ENCODE measurements at regions not wholly inside any gene's neighbourhood (a gene's known extent, or its start where the extent isn't known, plus 50 kb on each side); places are given as distances from the start of the nearest gene placed in this dataset.

DNA sequence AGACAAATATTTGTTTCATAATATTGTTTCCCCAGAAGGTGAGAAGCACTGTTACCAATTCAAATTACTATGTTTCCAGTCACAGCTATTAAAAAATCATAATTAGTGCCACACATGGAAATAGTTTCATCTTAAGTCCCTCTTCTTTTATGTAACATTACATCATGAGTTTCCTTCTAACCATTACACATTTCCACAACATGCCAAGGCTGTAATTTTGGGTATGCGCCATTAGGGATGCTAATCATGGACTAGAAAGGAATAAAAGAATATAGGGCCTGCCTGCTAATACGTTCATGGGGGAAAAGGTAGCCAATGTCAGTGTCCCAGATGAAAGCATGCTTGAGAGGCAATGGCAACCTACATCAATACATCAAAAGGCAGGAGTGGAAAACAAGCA, 142.5 kb upstream of the LPAR1 start:
- DNase-seq (ENCODE audit: low spot score): no peak
- Histone ChIP-seq H3K9ac (ENCODE audit: low read depth in 1 of 2, low read length in 2 of 2) (no peak overlapping the region), H3K4me3 (ENCODE audit: low read depth in 1 of 3, low read length in 3 of 3) (no peak overlapping the region), H3K9me3 (ENCODE audit: control insufficient read depth in 4 of 4, low read length in 3 of 4) (peaks cover 0 to 2% (median 0%) of the 10 kb centered on the region in 4 donors), H3K4me1 (ENCODE audit: control insufficient read depth in 4 of 4, insufficient read depth in 4 of 4, low read length in 3 of 4) (no peaks in the 10 kb centered on the region), H3K27me3 (ENCODE audit: control insufficient read depth in 4 of 4, insufficient read depth in 4 of 4, low read length in 3 of 4) (peaks cover 0 to 2% (median 0%) of the 10 kb centered on the region in 4 donors), H3K27ac (ENCODE audit: low read depth in 1 of 2, low read length in 2 of 2) (no peak overlapping the region), H3K36me3 (ENCODE audit: control insufficient read depth in 4 of 4, insufficient read depth in 3 of 4, low read depth in 1 of 4, low read length in 3 of 4) (no peaks in the 10 kb centered on the region)
- 69% methylated on average over 2 of the region's 2 CpGs for WGBS
- TF ChIP-seq HNF4A (conservative IDR thresholded peaks at IDR 0.05): no peak
- TF ChIP-seq SP1 (IDR thresholded peaks at IDR 0.05): no peak
- TF ChIP-seq, protein P1, sequence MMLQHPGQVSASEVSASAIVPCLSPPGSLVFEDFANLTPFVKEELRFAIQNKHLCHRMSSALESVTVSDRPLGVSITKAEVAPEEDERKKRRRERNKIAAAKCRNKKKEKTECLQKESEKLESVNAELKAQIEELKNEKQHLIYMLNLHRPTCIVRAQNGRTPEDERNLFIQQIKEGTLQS (IDR thresholded peaks at IDR 0.05): no peak
- TF ChIP-seq FOXA2 (IDR thresholded peaks at IDR 0.05): no peak
- TF ChIP-seq FOXA1 (IDR thresholded peaks at IDR 0.05): no peak
- no peak for TF ChIP-seq RAD21 (IDR thresholded peaks at IDR 0.05)
- no peak for TF ChIP-seq JUND (IDR thresholded peaks at IDR 0.05)
- TF ChIP-seq TAF1 (conservative IDR thresholded peaks at IDR 0.05): no peak
- TF ChIP-seq HNF4G (IDR thresholded peaks at IDR 0.05): no peak
- TF ChIP-seq NR2F2 (IDR thresholded peaks at IDR 0.05): no peak
- TF ChIP-seq, protein P2, sequence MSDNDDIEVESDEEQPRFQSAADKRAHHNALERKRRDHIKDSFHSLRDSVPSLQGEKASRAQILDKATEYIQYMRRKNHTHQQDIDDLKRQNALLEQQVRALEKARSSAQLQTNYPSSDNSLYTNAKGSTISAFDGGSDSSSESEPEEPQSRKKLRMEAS (IDR thresholded peaks at IDR 0.05): no peak
- TF ChIP-seq, protein P3, sequence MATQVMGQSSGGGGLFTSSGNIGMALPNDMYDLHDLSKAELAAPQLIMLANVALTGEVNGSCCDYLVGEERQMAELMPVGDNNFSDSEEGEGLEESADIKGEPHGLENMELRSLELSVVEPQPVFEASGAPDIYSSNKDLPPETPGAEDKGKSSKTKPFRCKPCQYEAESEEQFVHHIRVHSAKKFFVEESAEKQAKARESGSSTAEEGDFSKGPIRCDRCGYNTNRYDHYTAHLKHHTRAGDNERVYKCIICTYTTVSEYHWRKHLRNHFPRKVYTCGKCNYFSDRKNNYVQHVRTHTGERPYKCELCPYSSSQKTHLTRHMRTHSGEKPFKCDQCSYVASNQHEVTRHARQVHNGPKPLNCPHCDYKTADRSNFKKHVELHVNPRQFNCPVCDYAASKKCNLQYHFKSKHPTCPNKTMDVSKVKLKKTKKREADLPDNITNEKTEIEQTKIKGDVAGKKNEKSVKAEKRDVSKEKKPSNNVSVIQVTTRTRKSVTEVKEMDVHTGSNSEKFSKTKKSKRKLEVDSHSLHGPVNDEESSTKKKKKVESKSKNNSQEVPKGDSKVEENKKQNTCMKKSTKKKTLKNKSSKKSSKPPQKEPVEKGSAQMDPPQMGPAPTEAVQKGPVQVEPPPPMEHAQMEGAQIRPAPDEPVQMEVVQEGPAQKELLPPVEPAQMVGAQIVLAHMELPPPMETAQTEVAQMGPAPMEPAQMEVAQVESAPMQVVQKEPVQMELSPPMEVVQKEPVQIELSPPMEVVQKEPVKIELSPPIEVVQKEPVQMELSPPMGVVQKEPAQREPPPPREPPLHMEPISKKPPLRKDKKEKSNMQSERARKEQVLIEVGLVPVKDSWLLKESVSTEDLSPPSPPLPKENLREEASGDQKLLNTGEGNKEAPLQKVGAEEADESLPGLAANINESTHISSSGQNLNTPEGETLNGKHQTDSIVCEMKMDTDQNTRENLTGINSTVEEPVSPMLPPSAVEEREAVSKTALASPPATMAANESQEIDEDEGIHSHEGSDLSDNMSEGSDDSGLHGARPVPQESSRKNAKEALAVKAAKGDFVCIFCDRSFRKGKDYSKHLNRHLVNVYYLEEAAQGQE (IDR thresholded peaks at IDR 0.05): no peak
- no peak for TF ChIP-seq EGR1 (IDR thresholded peaks at IDR 0.05; ENCODE audit: low read depth in 2 of 2)
- TF ChIP-seq YY1 (IDR thresholded peaks at IDR 0.05): no peak
- TF ChIP-seq GABPA (IDR thresholded peaks at IDR 0.05 in 1 of 2, conservative IDR thresholded peaks at IDR 0.05 in 1 of 2): no peak
- no peak for TF ChIP-seq RXRA (IDR thresholded peaks at IDR 0.05)
- TF ChIP-seq, protein P4, sequence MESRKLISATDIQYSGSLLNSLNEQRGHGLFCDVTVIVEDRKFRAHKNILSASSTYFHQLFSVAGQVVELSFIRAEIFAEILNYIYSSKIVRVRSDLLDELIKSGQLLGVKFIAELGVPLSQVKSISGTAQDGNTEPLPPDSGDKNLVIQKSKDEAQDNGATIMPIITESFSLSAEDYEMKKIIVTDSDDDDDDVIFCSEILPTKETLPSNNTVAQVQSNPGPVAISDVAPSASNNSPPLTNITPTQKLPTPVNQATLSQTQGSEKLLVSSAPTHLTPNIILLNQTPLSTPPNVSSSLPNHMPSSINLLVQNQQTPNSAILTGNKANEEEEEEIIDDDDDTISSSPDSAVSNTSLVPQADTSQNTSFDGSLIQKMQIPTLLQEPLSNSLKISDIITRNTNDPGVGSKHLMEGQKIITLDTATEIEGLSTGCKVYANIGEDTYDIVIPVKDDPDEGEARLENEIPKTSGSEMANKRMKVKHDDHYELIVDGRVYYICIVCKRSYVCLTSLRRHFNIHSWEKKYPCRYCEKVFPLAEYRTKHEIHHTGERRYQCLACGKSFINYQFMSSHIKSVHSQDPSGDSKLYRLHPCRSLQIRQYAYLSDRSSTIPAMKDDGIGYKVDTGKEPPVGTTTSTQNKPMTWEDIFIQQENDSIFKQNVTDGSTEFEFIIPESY (IDR thresholded peaks at IDR 0.05): no peak
- TF ChIP-seq, protein P5, sequence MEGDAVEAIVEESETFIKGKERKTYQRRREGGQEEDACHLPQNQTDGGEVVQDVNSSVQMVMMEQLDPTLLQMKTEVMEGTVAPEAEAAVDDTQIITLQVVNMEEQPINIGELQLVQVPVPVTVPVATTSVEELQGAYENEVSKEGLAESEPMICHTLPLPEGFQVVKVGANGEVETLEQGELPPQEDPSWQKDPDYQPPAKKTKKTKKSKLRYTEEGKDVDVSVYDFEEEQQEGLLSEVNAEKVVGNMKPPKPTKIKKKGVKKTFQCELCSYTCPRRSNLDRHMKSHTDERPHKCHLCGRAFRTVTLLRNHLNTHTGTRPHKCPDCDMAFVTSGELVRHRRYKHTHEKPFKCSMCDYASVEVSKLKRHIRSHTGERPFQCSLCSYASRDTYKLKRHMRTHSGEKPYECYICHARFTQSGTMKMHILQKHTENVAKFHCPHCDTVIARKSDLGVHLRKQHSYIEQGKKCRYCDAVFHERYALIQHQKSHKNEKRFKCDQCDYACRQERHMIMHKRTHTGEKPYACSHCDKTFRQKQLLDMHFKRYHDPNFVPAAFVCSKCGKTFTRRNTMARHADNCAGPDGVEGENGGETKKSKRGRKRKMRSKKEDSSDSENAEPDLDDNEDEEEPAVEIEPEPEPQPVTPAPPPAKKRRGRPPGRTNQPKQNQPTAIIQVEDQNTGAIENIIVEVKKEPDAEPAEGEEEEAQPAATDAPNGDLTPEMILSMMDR (IDR thresholded peaks at IDR 0.05; ENCODE audit: low read depth, low read length, missing input control): no peak

All from liver (tissue), 8 donors.